SU-DHL-6 (cell line): ENCODE measurements at regions not wholly inside any gene's neighbourhood (a gene's known extent, or its start where the extent isn't known, plus 50 kb on each side); places are given as distances from the start of the nearest gene placed in this dataset.
A peak's percentile ranks its signal among the peaks of the same experiment; 100 is the strongest.

Experiments used
- H2AFZ ChIP-seq: fragments of 200-600 bp; sonication (generic); 2 replicates; pipeline ENCODE4 v1.6.1; 2014; ENCODE audit warnings: low read depth, mild to moderate bottlenecking, moderate library complexity, mixed read lengths, antibody characterized with exemption, low read length; ENCODE audit not compliant: severe bottlenecking
- H3F3A ChIP-seq: fragments of 200-600 bp; shearing (Covaris generic); 2 replicates; pipeline ENCODE4 v1.6.0; 2016; ENCODE audit warnings: antibody characterized with exemption, mild to moderate bottlenecking; ENCODE audit not compliant: insufficient read depth
- H3K27ac ChIP-seq: fragments of 200-600 bp; sonication (generic); 2 replicates; pipeline ENCODE4 v1.5.1; 2016; ENCODE audit warnings: low read depth, mild to moderate bottlenecking, low read length, moderate library complexity, mixed read lengths
- H3K27me3 ChIP-seq: fragments of 200-600 bp; sonication (generic), shearing (Covaris generic); 2 replicates; pipeline ENCODE4 v1.6.0; 2014; ENCODE audit warnings: mild to moderate bottlenecking, low read length
- H3K36me3 ChIP-seq: fragments of 200-600 bp; sonication (generic); 2 replicates; pipeline ENCODE4 v1.6.1; 2014; ENCODE audit warnings: mild to moderate bottlenecking, low read length, mixed read lengths
- H3K4me2 ChIP-seq: fragments of 300-600, 200-600 bp; shearing (Covaris generic), sonication (generic); 2 replicates; pipeline ENCODE4 v1.6.0; 2014; ENCODE audit warnings: low read length, low read depth, mild to moderate bottlenecking; ENCODE audit not compliant: poor library complexity, severe bottlenecking
- H3K4me3 ChIP-seq: fragments of 200-600 bp; sonication (generic); 2 replicates; pipeline ENCODE4 v1.5.1; 2014; ENCODE audit warnings: antibody characterized with exemption, low read length, mild to moderate bottlenecking, mixed read lengths; ENCODE audit not compliant: insufficient read depth, poor library complexity, severe bottlenecking
- H3K79me2 ChIP-seq: fragments of 200-600 bp; sonication (generic); 2 replicates; pipeline ENCODE4 v1.6.1; 2014; ENCODE audit warnings: mild to moderate bottlenecking, low read length, moderate library complexity; ENCODE audit not compliant: insufficient read depth
- H3K9ac ChIP-seq: fragments of 200-600 bp; sonication (generic); 2 replicates; pipeline ENCODE4 v1.7.0; 2014; ENCODE audit warnings: mild to moderate bottlenecking, low read length
- H3K9me2 ChIP-seq: fragments of 200-600 bp; sonication (generic); replicated peaks from 2 replicates; pipeline ENCODE4 v1.6.1; 2014; ENCODE audit warnings: low read length; ENCODE audit not compliant: insufficient read depth
- H3K9me3 ChIP-seq: fragments of 200-600 bp; sonication (generic); 2 replicates; pipeline ENCODE4 v1.6.1; 2014; ENCODE audit warnings: low read length, mixed read lengths; ENCODE audit not compliant: insufficient read depth
- H4K20me1 ChIP-seq: fragments of 200-600 bp; sonication (generic); 2 replicates; pipeline ENCODE4 v1.6.1; 2014; ENCODE audit warnings: low read depth, mild to moderate bottlenecking, antibody characterized with exemption, low read length, moderate library complexity, mixed read lengths
- EZH2phosphoT487 ChIP-seq: fragments of 200-600 bp; sonication (generic), shearing (Covaris generic); conservative IDR thresholded peaks from 2 replicates; pipeline ENCODE4 v1.6.1; 2018; ENCODE audit warnings: mild to moderate bottlenecking, antibody characterized with exemption, low read length, moderate library complexity, mixed read lengths
- TF ChIP-seq, protein P1 (sequence below): fragments of 200-600 bp; sonication (generic); IDR thresholded peaks from one replicate; pipeline ENCODE4 v1.5.1; 2017; ENCODE audit warnings: antibody characterized with exemption, mild to moderate bottlenecking, low read length, moderate library complexity; ENCODE audit not compliant: insufficient read depth, poor library complexity, severe bottlenecking

DNA sequence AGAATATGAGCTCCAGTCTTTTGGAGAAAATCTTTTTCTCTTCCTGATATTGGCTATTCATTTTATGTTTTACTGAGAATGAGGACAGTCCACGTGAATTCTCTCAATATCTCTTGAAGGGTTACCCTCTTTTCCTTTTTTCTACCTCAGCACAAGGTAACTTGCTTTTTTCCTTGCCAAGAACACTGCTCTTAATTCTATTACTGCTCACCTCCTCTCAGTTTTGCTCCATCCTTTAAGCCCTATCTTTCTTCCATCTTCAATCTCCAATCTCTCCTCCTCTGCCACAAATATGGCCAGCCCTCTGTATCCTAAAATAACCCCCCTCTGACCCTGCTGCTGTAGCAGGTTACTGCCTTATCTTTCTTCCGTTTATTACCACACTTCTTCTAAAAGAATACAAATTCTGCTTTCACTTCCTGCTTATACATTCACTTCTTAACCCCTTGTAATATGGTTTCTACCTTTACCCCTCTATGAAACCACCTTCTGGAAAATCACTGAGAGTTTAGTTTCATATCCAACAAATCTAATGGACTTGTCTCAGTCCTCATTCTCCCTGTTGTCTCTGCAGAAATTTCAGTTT is 89.0 kb downstream of the NFKBIZ start:
- H2AFZ ChIP-seq: no peak overlapping the region
- peak overlapping the region; percentile 16 for H3K9ac ChIP-seq
- TF ChIP-seq, protein P1, sequence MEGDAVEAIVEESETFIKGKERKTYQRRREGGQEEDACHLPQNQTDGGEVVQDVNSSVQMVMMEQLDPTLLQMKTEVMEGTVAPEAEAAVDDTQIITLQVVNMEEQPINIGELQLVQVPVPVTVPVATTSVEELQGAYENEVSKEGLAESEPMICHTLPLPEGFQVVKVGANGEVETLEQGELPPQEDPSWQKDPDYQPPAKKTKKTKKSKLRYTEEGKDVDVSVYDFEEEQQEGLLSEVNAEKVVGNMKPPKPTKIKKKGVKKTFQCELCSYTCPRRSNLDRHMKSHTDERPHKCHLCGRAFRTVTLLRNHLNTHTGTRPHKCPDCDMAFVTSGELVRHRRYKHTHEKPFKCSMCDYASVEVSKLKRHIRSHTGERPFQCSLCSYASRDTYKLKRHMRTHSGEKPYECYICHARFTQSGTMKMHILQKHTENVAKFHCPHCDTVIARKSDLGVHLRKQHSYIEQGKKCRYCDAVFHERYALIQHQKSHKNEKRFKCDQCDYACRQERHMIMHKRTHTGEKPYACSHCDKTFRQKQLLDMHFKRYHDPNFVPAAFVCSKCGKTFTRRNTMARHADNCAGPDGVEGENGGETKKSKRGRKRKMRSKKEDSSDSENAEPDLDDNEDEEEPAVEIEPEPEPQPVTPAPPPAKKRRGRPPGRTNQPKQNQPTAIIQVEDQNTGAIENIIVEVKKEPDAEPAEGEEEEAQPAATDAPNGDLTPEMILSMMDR: no peak
- no peak for TF ChIP-seq EZH2phosphoT487
- no peaks in the 10 kb centered on the region for H3K27me3 ChIP-seq
- no peaks in the 10 kb centered on the region for H4K20me1 ChIP-seq
- no peaks in the 10 kb centered on the region for H3K36me3 ChIP-seq
- no peak overlapping the region for H3K4me3 ChIP-seq
- no peaks in the 10 kb centered on the region for H3K9me3 ChIP-seq
- H3K27ac ChIP-seq: peak overlapping the region; percentile 75
- peaks cover 10% of the 10 kb centered on the region; the same call in 1 of the 2 replicates for H3F3A ChIP-seq
- no peaks in the 10 kb centered on the region for H3K79me2 ChIP-seq
- H3K9me2 ChIP-seq: no peaks in the 10 kb centered on the region
- H3K4me2 ChIP-seq: peak overlapping the region; percentile 53

DNA sequence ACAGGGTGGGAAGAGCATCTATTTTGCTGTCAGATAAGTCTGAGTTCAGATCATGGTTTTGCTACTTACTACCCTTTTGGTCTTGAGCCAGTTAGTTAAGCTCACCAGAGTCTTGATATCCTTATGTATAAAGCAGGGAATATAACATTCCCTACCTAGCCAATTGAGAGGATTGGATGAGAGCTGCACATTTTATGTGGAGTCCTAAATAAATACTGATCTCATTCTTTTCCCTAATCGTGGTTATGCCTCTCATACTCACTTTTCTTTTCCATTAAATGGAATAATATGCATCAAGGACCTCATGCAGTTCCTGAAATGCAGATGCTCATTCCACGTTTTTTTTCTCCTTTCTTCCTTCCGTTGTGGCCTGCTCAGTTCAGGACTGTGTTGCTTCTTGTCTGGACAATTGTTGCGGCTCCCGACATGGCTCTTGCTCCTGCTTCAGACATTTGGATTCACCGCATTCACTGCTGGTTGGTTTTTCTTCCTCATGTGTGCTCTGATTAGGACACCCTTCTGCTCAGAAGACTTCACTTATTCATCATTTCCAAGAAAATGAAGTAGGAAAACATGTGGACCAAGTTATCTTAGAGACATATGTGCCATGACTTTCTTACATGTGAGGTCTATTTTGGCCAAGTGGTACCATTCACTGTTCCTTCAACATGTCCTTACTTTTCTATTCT is 90.2 kb downstream of the NFKBIZ start:
- no peaks in the 10 kb centered on the region for H3K79me2 ChIP-seq
- H3K9me3 ChIP-seq: no peaks in the 10 kb centered on the region
- H3K4me3 ChIP-seq: no peak overlapping the region
- H3F3A ChIP-seq: peaks cover 10% of the 10 kb centered on the region; the same call in 1 of the 2 replicates
- no peaks in the 10 kb centered on the region for H4K20me1 ChIP-seq
- H3K27me3 ChIP-seq: no peaks in the 10 kb centered on the region
- peak overlapping the region; percentile 53 for H3K4me2 ChIP-seq
- no peak overlapping the region for H3K9ac ChIP-seq
- H2AFZ ChIP-seq: no peak overlapping the region
- peak overlapping the region; percentile 75 for H3K27ac ChIP-seq
- H3K9me2 ChIP-seq: no peaks in the 10 kb centered on the region
- no peak for TF ChIP-seq EZH2phosphoT487
- TF ChIP-seq, protein P1: no peak
- H3K36me3 ChIP-seq: no peaks in the 10 kb centered on the region

DNA sequence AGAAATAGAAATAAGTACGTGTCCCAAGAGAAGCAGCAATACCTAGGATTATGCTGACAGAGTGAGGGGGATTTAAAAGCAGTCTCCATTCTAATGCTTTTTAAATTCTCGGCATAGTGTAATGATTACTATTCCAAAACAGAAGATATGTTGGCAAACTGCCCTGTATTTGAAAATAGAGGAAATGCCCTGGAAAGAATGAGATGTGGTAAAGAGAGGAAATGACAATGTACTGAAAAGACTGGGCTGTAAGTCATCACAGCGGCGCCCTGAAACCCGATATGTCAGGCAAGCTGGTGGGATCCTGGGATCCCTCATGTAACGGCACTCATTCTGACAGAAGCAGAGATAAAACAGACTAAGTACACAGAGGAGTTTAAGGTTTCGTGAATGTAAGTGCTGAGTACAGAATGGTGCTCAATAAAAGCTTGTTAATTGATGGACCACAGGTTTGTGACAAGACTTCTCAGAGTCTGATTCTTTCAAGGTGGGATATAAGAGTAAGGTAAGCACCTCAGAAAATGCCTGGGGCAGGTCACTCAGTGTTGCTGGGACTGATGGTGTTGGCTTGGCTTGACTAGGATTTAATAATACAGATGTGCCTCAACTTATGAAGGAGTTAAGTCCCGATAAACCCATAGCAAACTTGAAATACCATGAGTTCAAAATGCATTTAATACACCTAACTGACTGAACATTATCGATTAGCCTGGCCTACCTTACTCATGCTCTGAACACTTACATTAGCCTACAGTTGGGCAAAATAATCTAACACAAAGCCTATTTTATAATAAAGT is 91.4 kb downstream of the NFKBIZ start:
- Histone ChIP-seq H3K27ac (no peak overlapping the region), H3F3A (peaks cover 14% of the 10 kb centered on the region; the same call in 1 of the 2 replicates), H3K36me3 (no peaks in the 10 kb centered on the region), H3K9me3 (no peaks in the 10 kb centered on the region), H3K4me3 (no peak overlapping the region), H3K9me2 (no peaks in the 10 kb centered on the region), H4K20me1 (no peaks in the 10 kb centered on the region), H3K79me2 (no peaks in the 10 kb centered on the region), H3K27me3 (no peaks in the 10 kb centered on the region), H3K4me2 (no peak overlapping the region), H2AFZ (peak overlapping the region; percentile 5), H3K9ac (no peak overlapping the region)
- TF ChIP-seq, protein P1: no peak
- TF ChIP-seq EZH2phosphoT487: no peak
